ENCODE measurements at regions not wholly inside any gene's neighbourhood (a gene's known extent, or its start where the extent isn't known, plus 50 kb on each side); places are given as distances from the start of the nearest gene placed in this dataset.

GRCh38 chr3:25992606-25993005 lies 202.7 kb downstream of the OXSM start:
- DNase-seq, result no peak
- H3K9ac ChIP-seq (ENCODE audit: low read depth, low read length), result no peak overlapping the region
- no peak overlapping the region for H3K4me2 ChIP-seq (ENCODE audit: insufficient read depth, low read length)
- TF ChIP-seq CTCF (IDR thresholded peaks at IDR 0.05; ENCODE audit: borderline replicate concordance, extremely low read depth, low read length, poor library complexity, severe bottlenecking), result no peak
- TF ChIP-seq EZH2 (IDR thresholded peaks at IDR 0.05; ENCODE audit: borderline replicate concordance, low read depth, low read length, severe bottlenecking), result no peak
- no peak overlapping the region for H2AFZ ChIP-seq (ENCODE audit: low read depth, low read length)
- H3K27me3 ChIP-seq (ENCODE audit: insufficient read depth, low read length, poor library complexity), result no peaks in the 10 kb centered on the region
- H3K9me3 ChIP-seq (ENCODE audit: insufficient read depth, low read length, severe bottlenecking), result no peaks in the 10 kb centered on the region
- no peak overlapping the region for H3K27ac ChIP-seq (ENCODE audit: low read length)
- H4K20me1 ChIP-seq (ENCODE audit: insufficient read depth, low read length), result no peaks in the 10 kb centered on the region
- H3K79me2 ChIP-seq (ENCODE audit: insufficient read depth, low read length), result no peaks in the 10 kb centered on the region
- H3K36me3 ChIP-seq (ENCODE audit: insufficient read depth, low read length), result no peaks in the 10 kb centered on the region
- no peaks in the 10 kb centered on the region for H3K4me1 ChIP-seq (ENCODE audit: insufficient read depth, low read length)
- H3K4me3 ChIP-seq (ENCODE audit: low read depth in 1 of 2, low read length in 2 of 2), result no peak overlapping the region
- ATAC-seq (ENCODE audit: insufficient read depth, low read depth), result no peak

GRCh38 chr3:26004172-26004571 lies 214.3 kb downstream of the OXSM start:
- no peaks in the 10 kb centered on the region for H3K36me3 ChIP-seq (ENCODE audit: insufficient read depth, low read length)
- H3K79me2 ChIP-seq (ENCODE audit: insufficient read depth, low read length), result no peaks in the 10 kb centered on the region
- no peak overlapping the region for H2AFZ ChIP-seq (ENCODE audit: low read depth, low read length)
- H3K4me3 ChIP-seq (ENCODE audit: low read depth in 1 of 2, low read length in 2 of 2), result no peak overlapping the region
- no peaks in the 10 kb centered on the region for H3K27me3 ChIP-seq (ENCODE audit: insufficient read depth, low read length, poor library complexity)
- no peak overlapping the region for H3K27ac ChIP-seq (ENCODE audit: low read length)
- H3K4me2 ChIP-seq (ENCODE audit: insufficient read depth, low read length), result no peak overlapping the region
- DNase-seq (no peak), ATAC-seq (ENCODE audit: insufficient read depth, low read depth) (no peak)
- no peaks in the 10 kb centered on the region for H3K9me3 ChIP-seq (ENCODE audit: insufficient read depth, low read length, severe bottlenecking)
- H3K4me1 ChIP-seq (ENCODE audit: insufficient read depth, low read length), result no peaks in the 10 kb centered on the region
- H4K20me1 ChIP-seq (ENCODE audit: insufficient read depth, low read length), result no peaks in the 10 kb centered on the region
- TF ChIP-seq CTCF (IDR thresholded peaks at IDR 0.05; ENCODE audit: borderline replicate concordance, extremely low read depth, low read length, poor library complexity, severe bottlenecking), result no peak
- no peak for TF ChIP-seq EZH2 (IDR thresholded peaks at IDR 0.05; ENCODE audit: borderline replicate concordance, low read depth, low read length, severe bottlenecking)
- H3K9ac ChIP-seq (ENCODE audit: low read depth, low read length), result no peak overlapping the region

- no peak for ATAC-seq (ENCODE audit: insufficient read depth, low read depth)
Observed at GRCh38 chr3:26011276-26011675, 221.4 kb downstream of the OXSM start.

More at GRCh38 chr3:26011276-26011675, 221.4 kb downstream of the OXSM start:
- Histone ChIP-seq H3K9ac (ENCODE audit: low read depth, low read length) (no peak overlapping the region), H3K79me2 (ENCODE audit: insufficient read depth, low read length) (no peaks in the 10 kb centered on the region), H2AFZ (ENCODE audit: low read depth, low read length) (no peak overlapping the region), H3K36me3 (ENCODE audit: insufficient read depth, low read length) (no peaks in the 10 kb centered on the region), H3K4me3 (ENCODE audit: low read depth in 1 of 2, low read length in 2 of 2) (no peak overlapping the region), H3K4me1 (ENCODE audit: insufficient read depth, low read length) (no peaks in the 10 kb centered on the region), H3K27me3 (ENCODE audit: insufficient read depth, low read length, poor library complexity) (no peaks in the 10 kb centered on the region), H4K20me1 (ENCODE audit: insufficient read depth, low read length) (no peaks in the 10 kb centered on the region), H3K9me3 (ENCODE audit: insufficient read depth, low read length, severe bottlenecking) (no peaks in the 10 kb centered on the region), H3K27ac (ENCODE audit: low read length) (no peak overlapping the region), H3K4me2 (ENCODE audit: insufficient read depth, low read length) (no peak overlapping the region)
- TF ChIP-seq EZH2 (IDR thresholded peaks at IDR 0.05; ENCODE audit: borderline replicate concordance, low read depth, low read length, severe bottlenecking) (no peak), CTCF (IDR thresholded peaks at IDR 0.05; ENCODE audit: borderline replicate concordance, extremely low read depth, low read length, poor library complexity, severe bottlenecking) (no peak)
- no peak for DNase-seq

Data from DND-41 (cell line).